ENCODE measurements at regions not wholly inside any gene's neighbourhood (a gene's known extent, or its start where the extent isn't known, plus 50 kb on each side); places are given as distances from the start of the nearest gene placed in this dataset.
A peak's percentile ranks its signal among the peaks of the same experiment; 100 is the strongest.

- Histone ChIP-seq H3K27me3 (ENCODE audit: control insufficient read depth in 2 of 2, insufficient read depth in 2 of 2, low read length in 2 of 2) (peaks cover 64 to 67% of the 10 kb centered on the region in 2 experiments), H3K9ac (ENCODE audit: insufficient read depth in 1 of 2, low read depth in 2 of 2, low read length in 2 of 2) (no peak overlapping the region), H4K20me1 (replicated peaks; ENCODE audit: control insufficient read depth, insufficient read depth, low read length) (no peaks in the 10 kb centered on the region), H3K9me3 (replicated peaks; ENCODE audit: control insufficient read depth, insufficient read depth, low read depth, low read length) (no peaks in the 10 kb centered on the region), H2AFZ (ENCODE audit: low read depth, low read length) (no peak overlapping the region), H3K9me1 (ENCODE audit: control insufficient read depth, insufficient read depth, low read length) (no peaks in the 10 kb centered on the region), H3K36me3 (ENCODE audit: control insufficient read depth, insufficient read depth, low read length) (no peaks in the 10 kb centered on the region), H3K4me2 (ENCODE audit: insufficient read depth, low read length) (no peak overlapping the region), H3K79me2 (ENCODE audit: control insufficient read depth, insufficient read depth, low read length) (no peaks in the 10 kb centered on the region), H3K4me1 (replicated peaks in 1 of 2; ENCODE audit: control insufficient read depth in 2 of 2, insufficient read depth in 2 of 2, low read length in 2 of 2) (peaks cover 0 to 9% of the 10 kb centered on the region in 2 experiments; a peak in 2 of 5 replicates), H3K4me3 (no peak overlapping the region), H3K27ac (ENCODE audit: extremely low read depth, low read depth, low read length) (no peak overlapping the region)
- no peak for DNase-seq (ENCODE audit: extremely low read depth in 1 of 4, low spot score in 3 of 4)
- CTCF ChIA-PET (ENCODE audit: low intra/inter-chr PET ratio), result interaction anchor here (0.7 kb wide), 1 partner anchor 243 kb away, joined by 3 read pairs; no protein-coding TSS in a partner anchor
- WGBS (ENCODE audit: insufficient coverage, low coverage, missing lambda C conversion rate), result 0% methylated on average over 7 of the region's 7 CpGs
- intact Hi-C loops (cut with micrococcal nuclease), result no loop called here
- FAIRE-seq, result no peak
- BruUV-seq (replicated peaks), result no TSS peak
- peak; percentile 90 for TF ChIP-seq CBX2 (IDR thresholded peaks at IDR 0.05; ENCODE audit: insufficient read depth, low read length, poor library complexity, severe bottlenecking)
- no peak for TF ChIP-seq ZNF551 (CRISPR knock-in tag; IDR thresholded peaks at IDR 0.05)
- peak; percentile 73 for TF ChIP-seq CBX8 (IDR thresholded peaks at IDR 0.05; ENCODE audit: borderline replicate concordance, extremely low read depth, low read depth, low read length, poor library complexity, severe bottlenecking)
- TF ChIP-seq BRD9 (IDR thresholded peaks at IDR 0.05; ENCODE audit: low read depth, partially characterized antibody), result no peak
- TF ChIP-seq BMI1 (IDR thresholded peaks at IDR 0.05; ENCODE audit: low read length), result 0 out of 2 replicates have a peak, but pooled peaks have one; percentile 35
- POLR2A ChIA-PET, result interaction anchor here (0.6 to 1.2 kb wide), 2 partner anchors 21 to 106 kb away, joined by 3 read pairs; no protein-coding TSS in a partner anchor
- no peak for ATAC-seq
- in situ Hi-C loops (cut with MboI), result no loop called here
These were observed 59.3 kb upstream of the VRK1 start for GRCh38 chr14:96737881-96738280.

Data from K562 (cell line).